B cell (primary cell): ENCODE measurements at regions not wholly inside any gene's neighbourhood (a gene's known extent, or its start where the extent isn't known, plus 50 kb on each side); places are given as distances from the start of the nearest gene placed in this dataset.

Experiments used
- EZH2 ChIP-seq: IDR thresholded peaks from 2 replicates; pipeline ENCODE4 v1.6.1; 2012; ENCODE audit warnings: borderline replicate concordance, low read depth, mild to moderate bottlenecking, moderate library complexity, low read length; ENCODE audit not compliant: insufficient read depth, poor library complexity, severe bottlenecking
- TF ChIP-seq, protein P1 (sequence below): fragments of 200-600 bp; IDR thresholded peaks from one replicate; pipeline ENCODE4 v1.8.0; 2022; ENCODE audit warnings: antibody characterized with exemption, mild to moderate bottlenecking

DNA sequence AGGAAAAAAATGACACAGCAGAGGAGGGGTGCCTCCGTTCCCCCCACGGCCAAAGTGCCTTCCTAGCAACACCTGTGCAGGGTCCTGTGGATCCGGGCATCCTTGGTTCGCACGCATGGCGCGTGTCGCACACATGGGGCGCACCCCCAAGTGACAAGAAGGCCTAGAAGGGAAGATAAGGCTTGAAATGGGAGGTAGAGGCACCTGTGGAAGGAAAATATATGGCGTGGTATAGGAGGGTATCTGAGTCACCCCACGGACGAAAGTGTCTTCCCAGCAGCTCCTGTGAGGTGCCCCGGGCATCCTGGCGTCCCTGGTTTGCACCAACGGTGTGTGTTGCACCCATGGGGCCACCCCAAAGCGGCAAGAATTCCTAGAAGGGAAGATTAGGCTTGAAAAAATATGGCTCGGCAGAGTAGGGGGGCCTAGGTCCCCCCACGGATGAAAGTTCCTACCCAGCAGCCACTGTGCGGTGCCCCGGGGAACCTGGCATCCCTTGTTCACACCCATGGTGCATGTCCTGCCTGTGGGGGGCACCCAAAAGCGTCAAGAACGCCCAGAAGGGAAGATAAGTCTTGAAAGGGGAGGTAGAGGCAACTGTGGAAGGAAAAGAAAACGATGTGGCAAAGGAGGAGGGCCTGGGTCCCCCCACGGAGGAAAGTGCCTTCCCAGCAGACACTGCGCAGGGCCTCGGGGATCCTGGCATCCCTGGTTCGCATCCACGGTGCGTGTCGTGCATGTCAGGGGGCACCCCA, 280.0 kb downstream of the ALG10 start:
- TF ChIP-seq, protein P1, sequence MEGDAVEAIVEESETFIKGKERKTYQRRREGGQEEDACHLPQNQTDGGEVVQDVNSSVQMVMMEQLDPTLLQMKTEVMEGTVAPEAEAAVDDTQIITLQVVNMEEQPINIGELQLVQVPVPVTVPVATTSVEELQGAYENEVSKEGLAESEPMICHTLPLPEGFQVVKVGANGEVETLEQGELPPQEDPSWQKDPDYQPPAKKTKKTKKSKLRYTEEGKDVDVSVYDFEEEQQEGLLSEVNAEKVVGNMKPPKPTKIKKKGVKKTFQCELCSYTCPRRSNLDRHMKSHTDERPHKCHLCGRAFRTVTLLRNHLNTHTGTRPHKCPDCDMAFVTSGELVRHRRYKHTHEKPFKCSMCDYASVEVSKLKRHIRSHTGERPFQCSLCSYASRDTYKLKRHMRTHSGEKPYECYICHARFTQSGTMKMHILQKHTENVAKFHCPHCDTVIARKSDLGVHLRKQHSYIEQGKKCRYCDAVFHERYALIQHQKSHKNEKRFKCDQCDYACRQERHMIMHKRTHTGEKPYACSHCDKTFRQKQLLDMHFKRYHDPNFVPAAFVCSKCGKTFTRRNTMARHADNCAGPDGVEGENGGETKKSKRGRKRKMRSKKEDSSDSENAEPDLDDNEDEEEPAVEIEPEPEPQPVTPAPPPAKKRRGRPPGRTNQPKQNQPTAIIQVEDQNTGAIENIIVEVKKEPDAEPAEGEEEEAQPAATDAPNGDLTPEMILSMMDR = no peak
- no peak for TF ChIP-seq EZH2
